Activated T-helper 9 cell treated with anti-CD3 and anti-CD28 coated beads, Interleukin-2, amount 50 U/mL, for 16 hours (primary cell): ENCODE measurements at regions not wholly inside any gene's neighbourhood (a gene's known extent, or its start where the extent isn't known, plus 50 kb on each side); places are given as distances from the start of the nearest gene placed in this dataset.

Experiments used
- DNase-seq: peaks from one replicate; pipeline ENCODE4 v3.0.0-alpha.2; 2020; ENCODE audit warnings: low read depth

GRCh38 chr1:239436286-239436685 is 49.9 kb downstream of the CHRM3 start:
- no peak for DNase-seq

DNA sequence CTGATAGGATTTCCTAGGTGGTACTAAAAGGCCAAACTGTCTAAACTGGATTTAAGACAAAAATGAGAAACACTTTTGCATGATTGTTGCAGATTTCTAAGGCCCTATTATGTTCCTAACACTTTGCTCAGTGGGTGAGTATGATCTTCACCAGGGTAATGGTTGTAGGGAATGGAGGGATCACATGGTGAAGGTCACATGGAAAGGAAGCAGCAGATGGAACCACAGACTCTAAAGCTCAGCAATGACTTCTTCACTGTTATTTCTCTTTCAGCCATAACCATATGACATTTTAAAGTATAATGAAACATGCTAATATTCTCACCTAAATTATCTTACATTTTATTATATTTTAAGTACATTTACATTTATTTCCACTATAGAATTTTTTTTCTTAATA is 51.5 kb downstream of the CHRM3 start:
- DNase-seq = no peak

- DNase-seq = no peak
These were observed 52.5 kb downstream of the CHRM3 start for GRCh38 chr1:239438891-239439290.

DNA sequence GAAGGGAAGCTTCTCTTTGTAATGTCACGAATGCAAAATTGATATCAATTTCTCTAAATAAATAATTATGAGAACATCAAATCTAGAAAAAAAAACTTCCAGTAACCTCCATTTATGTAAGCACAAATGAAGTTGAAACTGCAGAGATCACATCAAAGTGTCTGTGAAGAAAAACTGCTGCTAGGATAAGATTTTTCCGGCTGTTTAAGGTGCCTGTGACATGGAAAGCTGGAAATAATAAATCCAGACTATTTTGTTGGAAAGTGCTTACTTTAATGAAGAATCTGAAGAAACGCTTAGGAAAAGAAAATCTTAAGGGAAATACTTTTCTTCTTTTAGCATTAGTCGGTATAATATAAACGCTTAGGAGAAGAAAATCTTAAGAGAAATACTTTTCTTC is 57.0 kb downstream of the CHRM3 start:
- no peak for DNase-seq

- DNase-seq = no peak
These were observed 60.2 kb downstream of the CHRM3 start for GRCh38 chr1:239446611-239447010.

DNA sequence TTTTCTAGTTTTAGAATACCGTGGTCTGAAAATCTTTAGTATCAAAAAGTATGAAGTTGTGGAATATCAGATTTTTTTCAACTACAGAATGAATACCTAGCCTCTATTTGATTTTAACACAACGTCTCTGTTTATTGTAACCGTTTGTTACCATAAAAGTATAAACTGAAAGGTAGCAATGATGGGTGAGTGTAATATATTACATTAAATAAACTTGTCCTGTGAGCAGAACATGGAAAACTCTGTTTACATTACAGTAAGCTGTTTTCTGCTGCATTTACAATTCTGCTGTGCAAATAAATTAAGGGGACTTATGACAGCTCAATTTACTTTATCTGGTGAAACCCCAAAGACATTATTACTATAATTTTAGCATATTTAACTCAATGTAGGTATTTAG is 62.5 kb downstream of the CHRM3 start:
- no peak for DNase-seq

DNA sequence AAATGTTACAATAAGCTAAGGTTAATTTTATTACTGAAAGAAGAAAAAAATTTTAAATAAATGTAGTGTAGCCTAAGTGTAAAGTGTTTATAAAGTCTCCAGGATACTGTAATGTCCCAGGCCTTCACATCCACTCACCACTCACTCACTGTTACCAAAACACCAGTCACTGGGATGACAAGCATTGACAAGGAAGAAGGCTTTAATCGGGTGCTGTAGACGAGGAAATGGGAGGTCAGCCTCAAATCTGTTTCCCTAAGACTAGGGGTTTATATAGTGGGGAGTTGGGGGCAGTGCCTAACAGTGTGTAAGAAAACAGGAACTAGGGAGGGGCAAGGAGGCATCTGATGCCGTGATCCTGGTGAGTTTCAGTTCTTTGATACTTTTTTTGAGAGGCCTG is 69.4 kb downstream of the CHRM3 start:
- no peak for DNase-seq

DNA sequence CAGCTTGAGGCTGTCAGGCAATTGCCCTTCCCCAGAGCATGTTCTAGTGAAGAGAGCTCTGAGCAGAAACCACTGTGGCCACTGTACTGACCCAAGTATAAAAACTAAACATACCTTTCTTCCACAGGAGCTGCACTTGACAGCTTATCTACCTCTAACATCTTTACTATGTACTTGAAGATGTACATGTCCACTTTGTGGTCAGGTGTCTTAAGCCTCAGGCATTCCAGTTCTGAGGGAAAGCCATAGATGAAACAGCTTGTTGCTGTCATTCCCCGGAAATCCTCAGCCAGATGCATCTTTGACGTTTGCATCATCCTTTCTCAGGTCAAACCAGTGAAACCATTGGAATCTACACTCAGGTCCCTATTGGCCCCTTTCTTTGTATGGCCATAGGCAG is 70.4 kb downstream of the CHRM3 start:
- no peak for DNase-seq

DNA sequence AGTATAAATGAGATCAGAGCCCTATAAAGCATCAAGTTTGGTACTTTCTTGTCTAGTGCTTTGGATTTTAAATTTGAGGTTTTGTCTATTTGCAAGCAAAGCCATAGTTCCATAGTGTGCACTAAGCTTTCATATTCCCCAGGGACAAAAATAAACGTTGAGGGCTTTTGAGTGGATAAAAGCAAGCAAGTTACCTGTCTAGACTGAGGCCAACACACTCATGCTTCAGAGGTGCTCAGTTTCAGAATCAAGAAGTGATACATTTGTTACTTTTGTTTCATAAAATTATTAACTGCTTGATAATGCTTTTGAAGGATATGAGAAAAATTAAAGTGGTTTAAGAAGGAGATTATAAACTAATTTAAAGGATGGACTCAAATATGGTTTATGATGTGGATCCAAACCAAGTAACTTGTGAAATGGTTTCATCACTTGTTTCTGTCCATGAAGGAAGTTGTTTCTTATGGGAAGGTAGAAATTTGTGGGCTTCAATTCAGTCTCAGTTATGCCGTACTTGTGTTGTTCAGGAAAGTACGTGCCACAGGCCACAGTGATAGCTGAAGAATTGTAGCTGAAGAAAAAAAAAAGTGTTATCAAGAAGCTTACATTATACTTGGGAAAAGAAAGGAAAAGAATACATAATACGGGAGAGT is 71.2 kb downstream of the CHRM3 start:
- DNase-seq = no peak

DNA sequence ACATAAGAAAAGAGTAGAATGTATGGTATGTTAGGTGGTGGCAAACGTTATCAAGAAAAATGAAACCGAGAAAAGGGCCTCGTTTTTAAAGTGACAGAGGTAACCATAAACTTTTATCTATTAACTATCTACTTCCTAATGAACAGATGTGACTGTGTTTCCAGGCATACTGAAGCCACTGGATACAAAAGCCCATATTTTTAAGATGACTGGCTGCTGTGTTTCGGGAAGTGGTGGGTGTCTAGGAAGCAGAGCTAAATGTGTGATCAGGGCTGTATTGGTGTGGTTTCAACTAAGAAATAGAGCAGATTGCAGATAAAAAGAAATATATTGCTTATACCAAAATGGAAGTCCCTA is 71.8 kb downstream of the CHRM3 start:
- DNase-seq = no peak

DNA sequence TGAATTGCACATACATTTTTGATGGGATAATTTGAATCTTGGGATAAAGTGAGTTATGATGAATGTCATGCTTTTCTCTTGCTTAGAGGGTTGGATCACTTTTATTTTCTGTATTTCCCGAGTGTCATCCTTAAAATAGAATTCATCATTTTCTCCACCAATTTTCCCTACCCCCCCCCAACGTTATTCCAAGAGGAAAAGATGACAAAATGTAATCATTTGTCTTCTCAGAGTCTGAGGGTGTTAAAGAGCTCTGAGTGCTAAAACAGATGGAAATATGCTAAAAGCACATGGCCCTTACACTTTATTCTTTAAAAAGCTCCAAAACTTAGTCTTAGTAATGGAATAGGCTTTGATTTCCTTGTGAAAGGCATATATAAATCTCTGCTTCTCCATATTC is 81.4 kb downstream of the CHRM3 start:
- DNase-seq = no peak

GRCh38 chr1:239478069-239478468 is 91.7 kb downstream of the CHRM3 start:
- no peak for DNase-seq

DNA sequence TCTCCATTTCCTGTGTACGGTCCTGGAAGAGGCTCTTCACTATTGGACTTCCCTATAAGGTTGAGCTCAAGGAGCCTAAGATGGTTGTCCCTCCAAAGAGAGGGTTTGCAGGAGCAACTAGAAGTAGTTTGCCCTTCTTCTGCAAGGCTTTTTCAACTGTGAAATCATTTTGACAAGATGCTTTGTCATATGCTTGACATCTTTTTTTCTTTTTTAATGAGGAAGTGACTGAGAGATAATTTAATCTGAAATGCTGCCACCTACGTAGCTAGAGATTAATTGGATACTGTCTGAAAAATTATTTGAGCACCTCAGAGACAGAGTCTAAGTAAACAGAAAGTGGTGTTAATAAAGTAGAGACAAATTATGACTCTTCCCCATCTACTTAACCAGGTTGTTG is 97.0 kb downstream of the CHRM3 start:
- DNase-seq = no peak

DNA sequence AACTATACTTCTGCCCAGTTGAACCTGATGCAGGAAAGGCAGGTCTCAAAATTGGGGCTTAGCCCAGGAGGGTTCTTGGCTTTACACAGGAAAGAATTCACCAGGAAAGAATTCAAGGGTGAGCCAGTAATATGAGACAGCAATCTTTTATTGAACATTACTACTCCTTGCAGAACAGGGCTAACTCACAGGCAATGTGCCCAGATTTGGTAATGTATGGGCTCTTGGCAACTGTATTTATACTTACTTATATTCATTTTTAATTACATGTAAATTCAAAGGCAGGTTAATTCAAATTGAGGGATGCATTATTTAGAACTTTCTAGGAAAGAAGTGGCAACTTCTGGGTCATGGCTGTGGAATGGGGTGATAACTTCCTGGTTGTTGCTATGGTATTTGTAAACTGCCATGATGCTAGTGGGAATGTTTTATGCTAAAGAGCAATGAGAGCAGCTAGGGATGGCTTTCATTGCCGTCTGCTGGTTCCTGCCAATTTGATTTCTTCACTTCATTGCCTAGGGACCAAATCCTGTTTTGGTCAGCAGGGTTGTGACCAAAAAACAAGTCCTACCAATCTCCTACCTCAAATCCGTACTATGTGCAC is 107.5 kb downstream of the CHRM3 start:
- no peak for DNase-seq

GRCh38 chr1:239505094-239505493 is 118.7 kb downstream of the CHRM3 start:
- no peak for DNase-seq

GRCh38 chr1:239507826-239508225 is 121.5 kb downstream of the CHRM3 start:
- DNase-seq = no peak

- DNase-seq = no peak
These were observed 125.5 kb downstream of the CHRM3 start for GRCh38 chr1:239511875-239512274.

DNA sequence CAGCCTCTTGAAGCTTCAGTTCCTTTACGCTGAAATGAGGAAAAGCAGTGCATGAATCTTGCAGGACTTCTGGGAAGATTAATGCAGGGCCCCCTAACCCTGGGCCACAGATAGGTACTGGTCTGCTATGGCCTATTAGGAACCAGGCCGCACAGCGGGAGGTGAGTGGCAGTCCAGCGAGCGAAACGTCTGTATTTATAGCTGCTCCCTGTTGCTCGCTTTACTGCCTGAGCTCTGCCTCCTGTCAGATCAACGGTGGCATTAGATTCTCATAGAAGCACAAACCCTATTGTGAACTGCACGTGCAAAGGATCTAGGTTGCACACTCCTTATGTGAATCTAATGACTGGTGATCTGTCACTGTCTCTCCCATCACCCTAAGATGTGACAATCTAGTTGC is 130.2 kb downstream of the CHRM3 start:
- DNase-seq = no peak

GRCh38 chr1:239526391-239526790 is 140.0 kb downstream of the CHRM3 start:
- DNase-seq = no peak

DNA sequence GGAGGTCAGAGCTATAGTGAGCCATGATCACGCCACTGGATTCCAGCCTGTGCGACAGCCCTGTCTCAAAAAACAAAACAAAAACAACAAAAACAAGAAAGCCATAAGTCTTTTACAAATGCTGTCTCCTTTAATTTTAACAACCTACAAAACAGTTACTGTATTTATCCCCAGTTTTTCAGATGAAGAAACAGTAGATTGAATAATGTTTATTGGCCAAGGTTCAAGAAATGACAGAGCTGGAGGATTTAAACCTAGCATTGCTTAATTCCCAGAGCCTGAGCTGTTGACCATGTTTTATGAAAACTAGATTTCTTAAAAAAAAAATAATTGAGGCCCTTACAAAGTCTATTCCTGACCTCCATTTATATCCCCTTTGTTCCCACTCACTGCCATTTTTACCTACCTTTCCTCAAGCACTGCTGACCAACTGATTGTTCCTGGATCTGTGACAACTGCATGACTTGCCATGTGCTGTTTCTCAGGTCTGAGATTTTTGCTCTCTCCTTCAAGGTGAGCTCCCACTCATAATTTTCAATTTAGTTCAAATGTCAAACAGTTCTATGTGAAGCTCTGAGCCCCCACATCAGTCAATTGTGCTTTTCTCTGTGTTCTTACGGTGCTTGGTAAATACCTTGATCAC is 140.8 kb downstream of the CHRM3 start:
- no peak for DNase-seq

- no peak for DNase-seq
These were observed 149.9 kb downstream of the CHRM3 start for GRCh38 chr1:239536165-239536849.

GRCh38 chr1:239537795-239538194 is 151.4 kb downstream of the CHRM3 start:
- DNase-seq = no peak

DNA sequence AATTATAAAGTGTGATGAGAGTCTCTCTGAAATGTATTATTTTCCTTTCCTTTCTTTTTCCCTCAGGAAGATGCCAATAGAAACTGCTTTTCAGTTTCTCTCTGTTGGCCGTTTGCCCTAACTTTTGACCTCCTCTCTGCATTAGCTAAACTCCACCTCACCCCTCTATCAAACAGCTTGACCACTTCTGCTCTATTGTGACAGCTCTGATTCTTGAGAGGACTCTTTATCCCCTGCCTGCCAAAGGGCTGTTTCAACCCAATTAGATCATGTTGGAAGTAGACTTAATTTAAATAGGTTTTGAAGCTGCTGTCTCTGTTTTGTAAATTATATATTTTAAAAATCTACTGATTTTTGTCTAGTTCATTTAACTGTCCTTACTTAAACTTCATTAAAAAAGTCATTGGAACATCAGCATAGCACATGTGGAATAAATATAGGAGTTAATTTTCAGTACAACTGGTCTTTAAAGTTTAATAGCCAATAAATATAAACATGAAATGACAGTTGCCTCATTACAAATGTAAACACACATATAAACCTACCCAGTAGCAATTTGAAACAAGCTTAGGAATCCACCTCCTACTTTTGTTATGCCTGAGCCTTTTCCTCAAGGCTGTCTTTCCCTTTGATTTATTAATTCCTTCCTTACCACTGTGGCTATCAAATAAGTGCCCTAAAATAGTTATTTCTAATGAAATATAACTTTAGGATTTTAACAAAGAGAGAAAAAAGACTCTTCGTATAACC is 152.0 kb downstream of the CHRM3 start:
- DNase-seq = no peak
